ENCODE measurements at regions not wholly inside any gene's neighbourhood (a gene's known extent, or its start where the extent isn't known, plus 50 kb on each side); places are given as distances from the start of the nearest gene placed in this dataset.

DNA sequence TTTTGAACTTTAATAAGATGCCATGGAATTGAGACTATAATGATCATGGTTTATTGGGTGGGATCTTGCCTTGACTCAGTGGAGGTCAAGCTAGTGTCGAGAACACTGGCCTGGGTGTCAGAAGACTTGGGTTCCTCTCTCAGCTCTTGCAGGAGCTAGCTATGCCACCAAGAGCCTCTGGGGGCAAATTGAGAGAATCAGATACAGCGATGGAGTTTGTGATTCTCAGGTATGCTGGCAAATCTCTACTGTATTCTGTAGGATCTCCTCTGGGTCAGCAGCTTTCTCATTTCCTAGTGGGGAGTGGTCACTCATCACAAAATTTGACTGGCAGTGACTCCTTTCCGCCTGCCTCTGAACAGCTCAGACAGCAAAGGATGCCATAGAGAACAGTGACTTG lies 477.0 kb downstream of the RNF144A start:
- TF ChIP-seq, protein P1, sequence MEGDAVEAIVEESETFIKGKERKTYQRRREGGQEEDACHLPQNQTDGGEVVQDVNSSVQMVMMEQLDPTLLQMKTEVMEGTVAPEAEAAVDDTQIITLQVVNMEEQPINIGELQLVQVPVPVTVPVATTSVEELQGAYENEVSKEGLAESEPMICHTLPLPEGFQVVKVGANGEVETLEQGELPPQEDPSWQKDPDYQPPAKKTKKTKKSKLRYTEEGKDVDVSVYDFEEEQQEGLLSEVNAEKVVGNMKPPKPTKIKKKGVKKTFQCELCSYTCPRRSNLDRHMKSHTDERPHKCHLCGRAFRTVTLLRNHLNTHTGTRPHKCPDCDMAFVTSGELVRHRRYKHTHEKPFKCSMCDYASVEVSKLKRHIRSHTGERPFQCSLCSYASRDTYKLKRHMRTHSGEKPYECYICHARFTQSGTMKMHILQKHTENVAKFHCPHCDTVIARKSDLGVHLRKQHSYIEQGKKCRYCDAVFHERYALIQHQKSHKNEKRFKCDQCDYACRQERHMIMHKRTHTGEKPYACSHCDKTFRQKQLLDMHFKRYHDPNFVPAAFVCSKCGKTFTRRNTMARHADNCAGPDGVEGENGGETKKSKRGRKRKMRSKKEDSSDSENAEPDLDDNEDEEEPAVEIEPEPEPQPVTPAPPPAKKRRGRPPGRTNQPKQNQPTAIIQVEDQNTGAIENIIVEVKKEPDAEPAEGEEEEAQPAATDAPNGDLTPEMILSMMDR (conservative IDR thresholded peaks at IDR 0.05; ENCODE audit: low read length), result no peak; the same call in 1 of the 2 replicates
- no peak for TF ChIP-seq EZH2phosphoT487 (IDR thresholded peaks at IDR 0.05; ENCODE audit: borderline replicate concordance)

Data from Loucy (cell line).